ENCODE measurements at regions not wholly inside any gene's neighbourhood (a gene's known extent, or its start where the extent isn't known, plus 50 kb on each side); places are given as distances from the start of the nearest gene placed in this dataset.

GRCh38 chr2:189309331-189309730 is 129.8 kb upstream of the COL5A2 start:
- TF ChIP-seq CTCF (IDR thresholded peaks at IDR 0.05; ENCODE audit: low read depth, low read length, poor library complexity, severe bottlenecking) (no peak), EZH2phosphoT487 (IDR thresholded peaks at IDR 0.05; ENCODE audit: borderline replicate concordance, low read length) (no peak)

All from DOHH2 (cell line).